IMR-90 (cell line): ENCODE measurements at regions not wholly inside any gene's neighbourhood (a gene's known extent, or its start where the extent isn't known, plus 50 kb on each side); places are given as distances from the start of the nearest gene placed in this dataset.

Experiments used
- ATAC-seq: fragments of 200-7000 bp; cut with Tn5 transposase; 2 replicates; pipeline ENCODE4 v1.9.1; 2020; ENCODE audit warnings: low read depth, mild to moderate bottlenecking, moderate library complexity
- BruUV-seq: library from RNA; stranded (reverse); fragments of 400-500 nt; replicated peaks from 2 replicates; lab custom pipeline; 2021; lab: Mats Ljungman, UMichigan
- CTCF ChIA-PET: fragments of 300-600 bp; formaldehyde crosslinking; extraction: SDS; loops from one replicate; lab custom pipeline; 2021; ENCODE audit warnings: antibody characterized with exemption; lab: Yijun Ruan, JAX
- POLR2A ChIA-PET: fragments of 300-600 bp; sonication (Branson Sonifier 250); formaldehyde crosslinking; loops from one replicate; lab custom pipeline; 2022; ENCODE audit warnings: antibody characterized with exemption; ENCODE audit not compliant: unreplicated experiment; lab: Charles Lee
- DNase-seq: peaks from one replicate; pipeline ENCODE4 v3.0.0; 2013
- H2AFZ ChIP-seq: replicated peaks from 2 replicates; pipeline ENCODE3; 2013; ENCODE audit warnings: low read length, mild to moderate bottlenecking; ENCODE audit not compliant: poor library complexity
- H2AK5ac ChIP-seq: 2 replicates; pipeline ENCODE4 v1.6.1; 2013; ENCODE audit warnings: low read depth, low read length, inconsistent platforms
- H2AK9ac ChIP-seq: replicated peaks from 2 replicates; pipeline ENCODE3; 2013; ENCODE audit warnings: mild to moderate bottlenecking, low read depth, low read length, moderate library complexity; ENCODE audit not compliant: poor library complexity
- H2BK120ac ChIP-seq: 2 replicates; pipeline ENCODE4 v1.6.1; 2013; ENCODE audit warnings: low read depth, low read length, inconsistent platforms
- H2BK15ac ChIP-seq: 3 replicates; pipeline ENCODE4 v1.6.1; 2013; ENCODE audit warnings: low read depth, low read length, inconsistent platforms
- H2BK20ac ChIP-seq: 2 replicates; pipeline ENCODE4 v1.6.1; 2013; ENCODE audit warnings: low read depth, mild to moderate bottlenecking, inconsistent platforms, low read length, moderate library complexity
- H2BK5ac ChIP-seq: 2 replicates; pipeline ENCODE4 v1.6.1; 2013; ENCODE audit warnings: mild to moderate bottlenecking, low read depth, low read length, inconsistent platforms; ENCODE audit not compliant: poor library complexity, severe bottlenecking
- H3K14ac ChIP-seq: replicated peaks from 2 replicates; pipeline ENCODE4 v1.6.1; 2013; ENCODE audit warnings: low read depth, low read length, inconsistent platforms
- H3K18ac ChIP-seq: 2 replicates; pipeline ENCODE4 v1.6.1; 2013; ENCODE audit warnings: low read depth, low read length, control low read depth
- H3K23ac ChIP-seq: 2 replicates; pipeline ENCODE4 v1.6.1; 2013; ENCODE audit warnings: low read depth, low read length, inconsistent platforms
- H3K27ac ChIP-seq: 2 replicates; pipeline ENCODE4 v1.5.1; 2013; ENCODE audit warnings: mild to moderate bottlenecking, control low read depth, low read length; ENCODE audit not compliant: insufficient read depth
- H3K27me3 ChIP-seq: 2 replicates; pipeline ENCODE4 v1.6.1; 2013; ENCODE audit warnings: low read length; ENCODE audit not compliant: control insufficient read depth, insufficient read depth
- H3K36me3 ChIP-seq: 2 replicates; pipeline ENCODE4 v1.6.1; 2013; ENCODE audit warnings: low read length, mixed read lengths; ENCODE audit not compliant: control insufficient read depth, insufficient read depth
- H3K4ac ChIP-seq: 2 replicates; pipeline ENCODE4 v1.6.1; 2013; ENCODE audit warnings: low read depth, low read length, inconsistent platforms
- H3K4me1 ChIP-seq: 2 replicates; pipeline ENCODE4 v1.6.1; 2013; ENCODE audit warnings: low read length, mixed read lengths; ENCODE audit not compliant: control insufficient read depth, insufficient read depth
- H3K4me2 ChIP-seq: 2 replicates; pipeline ENCODE4 v1.6.1; 2013; ENCODE audit warnings: low read depth, mild to moderate bottlenecking, control low read depth, low read length, moderate library complexity
- H3K4me3 ChIP-seq: 2 replicates; pipeline ENCODE4 v1.5.1; 2013; ENCODE audit warnings: low read depth, mild to moderate bottlenecking, control low read depth, low read length, moderate library complexity; ENCODE audit not compliant: insufficient read depth
- H3K56ac ChIP-seq: 2 replicates; pipeline ENCODE4 v1.6.1; 2013; ENCODE audit warnings: low read length, inconsistent platforms; ENCODE audit not compliant: insufficient read depth; ENCODE audit errors: extremely low read depth
- H3K79me1 ChIP-seq, 2 experiments: 2 replicates each; pipeline ENCODE4 v1.6.1; 2013; ENCODE audit warnings: low read length in 2 of 2, inconsistent platforms in 1 of 2, low read depth in 1 of 2
- H3K9ac ChIP-seq: 2 replicates; pipeline ENCODE4 v1.6.1; 2013; ENCODE audit warnings: low read depth, low read length, control low read depth
- H3K9me1 ChIP-seq: 2 replicates; pipeline ENCODE4 v1.6.1; 2013; ENCODE audit warnings: low read length, inconsistent platforms; ENCODE audit not compliant: insufficient read depth
- H3K9me3 ChIP-seq: 2 replicates; pipeline ENCODE4 v1.6.1; 2013; ENCODE audit warnings: low read length; ENCODE audit not compliant: control insufficient read depth, insufficient read depth
- H4K20me1 ChIP-seq: 2 replicates; pipeline ENCODE4 v1.6.1; 2013; ENCODE audit warnings: low read length, inconsistent platforms; ENCODE audit not compliant: insufficient read depth
- H4K5ac ChIP-seq: 2 replicates; pipeline ENCODE4 v1.6.1; 2013; ENCODE audit warnings: mild to moderate bottlenecking, low read depth, low read length, control low read depth
- H4K8ac ChIP-seq, 2 experiments: 2 replicates each; pipeline ENCODE4 v1.6.1; 2013; ENCODE audit warnings: low read depth in 2 of 2, low read length in 2 of 2, control low read depth in 1 of 2, inconsistent platforms in 1 of 2
- H4K91ac ChIP-seq: 2 replicates; pipeline ENCODE4 v1.6.1; 2013; ENCODE audit warnings: low read depth, low read length, inconsistent platforms; ENCODE audit not compliant: insufficient read depth
- BHLHE40 ChIP-seq: fragments of 150-350 bp; IDR thresholded peaks from 2 replicates; pipeline ENCODE4 v1.6.1; 2016; ENCODE audit warnings: mild to moderate bottlenecking, low read depth, low read length
- CEBPB ChIP-seq: IDR thresholded peaks from 2 replicates; pipeline ENCODE4 v1.6.1; 2012; ENCODE audit warnings: low read depth, low read length, improper control_type of control experiment
- CHD1 ChIP-seq: IDR thresholded peaks from 2 replicates; pipeline ENCODE4 v1.6.1; 2012; ENCODE audit warnings: low read depth, low read length, improper control_type of control experiment
- CTCF ChIP-seq: conservative IDR thresholded peaks from 2 replicates; pipeline ENCODE4 v1.5.1; 2012; ENCODE audit warnings: mild to moderate bottlenecking, low read depth, low read length, improper control_type of control experiment
- ELK1 ChIP-seq: fragments of 150-350 bp; IDR thresholded peaks from 2 replicates; pipeline ENCODE4 v1.6.1; 2016; ENCODE audit warnings: low read depth, mild to moderate bottlenecking, low read length, moderate library complexity, borderline replicate concordance
- FOS ChIP-seq: fragments of 150-350 bp; IDR thresholded peaks from 2 replicates; pipeline ENCODE4 v1.6.1; 2016; ENCODE audit warnings: low read depth, low read length
- MAFK ChIP-seq: IDR thresholded peaks from 2 replicates; pipeline ENCODE4 v1.6.1; 2012; ENCODE audit warnings: low read depth, low read length, improper control_type of control experiment
- MAZ ChIP-seq: IDR thresholded peaks from 2 replicates; pipeline ENCODE4 v1.6.1; 2012; ENCODE audit warnings: low read depth, mild to moderate bottlenecking, low read length, improper control_type of control experiment, moderate library complexity, borderline replicate concordance
- MXI1 ChIP-seq: IDR thresholded peaks from 2 replicates; pipeline ENCODE4 v1.6.1; 2012; ENCODE audit warnings: low read depth, mild to moderate bottlenecking, low read length, moderate library complexity, borderline replicate concordance
- NFE2L2 ChIP-seq: fragments of 150-350 bp; IDR thresholded peaks from 2 replicates; pipeline ENCODE4 v1.6.1; 2016; ENCODE audit warnings: low read depth, mild to moderate bottlenecking, low read length
- POLR2A ChIP-seq: IDR thresholded peaks from 2 replicates; pipeline ENCODE4 v1.6.1; 2012; ENCODE audit warnings: mild to moderate bottlenecking, low read depth, low read length
- RAD21 ChIP-seq: IDR thresholded peaks from 2 replicates; pipeline ENCODE4 v1.6.1; 2012; ENCODE audit warnings: low read length, improper control_type of control experiment
- RCOR1 ChIP-seq: IDR thresholded peaks from 2 replicates; pipeline ENCODE4 v1.6.1; 2012; ENCODE audit warnings: mild to moderate bottlenecking, low read length, improper control_type of control experiment; ENCODE audit not compliant: insufficient replicate concordance
- RFX5 ChIP-seq: IDR thresholded peaks from 2 replicates; pipeline ENCODE4 v1.8.0; 2012; ENCODE audit warnings: low read depth, mild to moderate bottlenecking, low read length, moderate library complexity
- SMC3 ChIP-seq: fragments of 150-350 bp; IDR thresholded peaks from 2 replicates; pipeline ENCODE4 v1.6.1; 2016; ENCODE audit warnings: low read depth, mild to moderate bottlenecking, antibody characterized with exemption, low read length, moderate library complexity
- USF2 ChIP-seq: fragments of 150-350 bp; IDR thresholded peaks from 2 replicates; pipeline ENCODE4 v1.6.1; 2017; ENCODE audit warnings: mild to moderate bottlenecking, antibody characterized with exemption, low read length, low read depth
- WGBS, 2 experiments: methylation state at CpG; one replicate each; pipeline versions ENCODE4 v1.1.5 to v1.1.7; 2013; ENCODE audit warnings: missing lambda C conversion rate in 2 of 2; ENCODE audit not compliant: insufficient read length in 1 of 2; ENCODE audit errors: extremely low coverage in 2 of 2; 5-methylcytosine and 5-hydroxymethylcytosine counted together
- dilution Hi-C: fragments of 300-500 bp; cut with HindIII; formaldehyde crosslinking; loops from one replicate; pipeline ENCODE4 v1.14.3; 2018; ENCODE audit warnings: low sequenced_read_pairs; ENCODE audit not compliant: unreplicated experiment
- in situ Hi-C: fragments of 300-500 bp; cut with MboI; formaldehyde crosslinking; loops from 3 replicates; pipeline ENCODE4 v1.14.3; 2019; ENCODE audit warnings: low sequenced_read_pairs, inconsistent platforms, mixed read lengths
- intact Hi-C: fragments of 100-400 bp; cut with micrococcal nuclease; formaldehyde crosslinking; loops from 2 replicates; pipeline ENCODE4 v1.10.0; 2022

GRCh38 chr17:73942703-73943415, 260.6 kb upstream of the RPL38 start:
- Histone ChIP-seq H2AFZ (no peak overlapping the region), H4K8ac (no peak overlapping the region), H3K4me3 (no peak overlapping the region), H3K79me1 (no peaks in the 10 kb centered on the region), H2AK5ac (no peak overlapping the region), H3K4me1 (no peaks in the 10 kb centered on the region), H3K18ac (no peak overlapping the region), H3K9me1 (no peaks in the 10 kb centered on the region), H3K36me3 (no peaks in the 10 kb centered on the region), H4K5ac (no peak overlapping the region), H3K56ac (no peak overlapping the region), H2BK20ac (no peak overlapping the region), H3K4me2 (no peak overlapping the region), H3K23ac (no peak overlapping the region), H3K9me3 (peaks cover 48% of the 10 kb centered on the region), H2BK5ac (no peak overlapping the region), H4K91ac (no peak overlapping the region), H3K4ac (no peak overlapping the region), H2BK120ac (no peak overlapping the region), H3K9ac (no peak overlapping the region), H3K27me3 (no peaks in the 10 kb centered on the region), H2AK9ac (no peak overlapping the region), H4K20me1 (no peaks in the 10 kb centered on the region), H2BK15ac (no peak overlapping the region), H3K14ac (no peak overlapping the region), H3K27ac (no peak overlapping the region)
- CTCF ChIA-PET: no interaction called here
- intact Hi-C loops (no loop called here), in situ Hi-C loops (no loop called here), dilution Hi-C loops (no loop called here)
- BruUV-seq: no TSS peak
- TF ChIP-seq NFE2L2 (no peak), CTCF (no peak), RAD21 (no peak), RCOR1 (no peak), POLR2A (no peak), USF2 (no peak), CEBPB (no peak), RFX5 (no peak), MAFK (no peak), MXI1 (no peak), MAZ (no peak), FOS (no peak), SMC3 (no peak), CHD1 (no peak), BHLHE40 (no peak), ELK1 (no peak)
- POLR2A ChIA-PET: no interaction called here
- 73% methylated on average over 5 of the region's 7 CpGs; no CpG with 5 or more reads in 1 of the 2 experiments for WGBS, 2 experiments
- ATAC-seq (no peak), DNase-seq (no peak)
